GM12801 (cell line): ENCODE measurements at regions not wholly inside any gene's neighbourhood (a gene's known extent, or its start where the extent isn't known, plus 50 kb on each side); places are given as distances from the start of the nearest gene placed in this dataset.

Experiments used
- CTCF ChIP-seq: IDR thresholded peaks from one replicate; pipeline ENCODE4 v1.5.1; 2011; ENCODE audit warnings: control low read depth; ENCODE audit not compliant: insufficient read length; ENCODE audit errors: extremely low read depth

- TF ChIP-seq CTCF: no peak
Observed at GRCh38 chr16:52251495-52251894, 295.4 kb downstream of the TOX3 start.

- TF ChIP-seq CTCF: no peak
Observed at GRCh38 chr16:52247737-52248136, 299.2 kb downstream of the TOX3 start.

GRCh38 chr16:52238710-52239109 is 308.2 kb downstream of the TOX3 start:
- TF ChIP-seq CTCF: no peak

GRCh38 chr16:52237823-52238222 is 309.1 kb downstream of the TOX3 start:
- no peak for TF ChIP-seq CTCF

- no peak for TF ChIP-seq CTCF
Observed at GRCh38 chr16:52235186-52235585, 311.8 kb downstream of the TOX3 start.

- no peak for TF ChIP-seq CTCF
Observed at GRCh38 chr16:52234626-52235025, 312.3 kb downstream of the TOX3 start.

GRCh38 chr16:52229471-52229870 is 317.5 kb downstream of the TOX3 start:
- no peak for TF ChIP-seq CTCF

GRCh38 chr16:52227851-52228250 is 319.1 kb downstream of the TOX3 start:
- TF ChIP-seq CTCF: no peak
